ENCODE measurements at regions not wholly inside any gene's neighbourhood (a gene's known extent, or its start where the extent isn't known, plus 50 kb on each side); places are given as distances from the start of the nearest gene placed in this dataset.

DNA sequence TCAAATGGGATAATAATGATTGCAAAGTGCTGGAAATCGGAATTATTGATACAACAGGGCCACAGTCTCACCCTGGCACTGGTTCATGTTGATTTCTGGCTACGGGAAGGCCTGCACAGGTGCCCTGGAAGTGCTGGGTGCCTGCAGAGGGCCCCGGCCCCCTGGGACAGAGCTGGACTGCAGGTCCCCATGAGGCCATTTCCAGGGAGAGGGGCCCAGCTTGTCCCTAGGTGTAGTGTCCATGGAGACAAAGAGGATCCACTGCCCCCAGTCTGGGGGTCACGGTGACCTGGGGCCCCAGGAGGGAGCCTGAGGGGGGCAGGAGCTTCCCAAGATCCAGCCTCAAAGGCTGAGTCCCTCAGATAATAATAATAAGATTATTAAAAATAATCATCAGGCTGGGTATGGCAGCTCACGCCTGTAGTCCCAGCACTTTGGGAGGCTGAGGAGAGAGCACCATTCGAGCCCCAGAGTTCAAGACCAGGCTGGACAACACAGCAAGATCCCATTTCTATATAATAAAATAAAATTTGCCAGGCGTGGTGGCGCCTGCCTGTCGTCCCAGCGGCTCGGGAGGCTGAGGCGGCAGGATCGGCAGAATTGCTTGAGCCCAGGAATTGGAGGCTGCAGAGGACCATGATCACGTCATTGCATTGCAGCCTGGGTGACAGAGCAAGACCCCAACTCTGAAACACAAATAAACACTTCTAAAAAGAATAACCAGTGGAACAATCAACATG, 98.1 kb downstream of the MICALL2 start:
- Histone ChIP-seq H3K36me3 (no peaks in the 10 kb centered on the region), H3K27me3 (no peaks in the 10 kb centered on the region), H3K9me3 (no peaks in the 10 kb centered on the region), H3K4me1 (no peaks in the 10 kb centered on the region), H3K4me3 (no peak overlapping the region), H3K27ac (no peak overlapping the region)
- TF ChIP-seq, protein P1, sequence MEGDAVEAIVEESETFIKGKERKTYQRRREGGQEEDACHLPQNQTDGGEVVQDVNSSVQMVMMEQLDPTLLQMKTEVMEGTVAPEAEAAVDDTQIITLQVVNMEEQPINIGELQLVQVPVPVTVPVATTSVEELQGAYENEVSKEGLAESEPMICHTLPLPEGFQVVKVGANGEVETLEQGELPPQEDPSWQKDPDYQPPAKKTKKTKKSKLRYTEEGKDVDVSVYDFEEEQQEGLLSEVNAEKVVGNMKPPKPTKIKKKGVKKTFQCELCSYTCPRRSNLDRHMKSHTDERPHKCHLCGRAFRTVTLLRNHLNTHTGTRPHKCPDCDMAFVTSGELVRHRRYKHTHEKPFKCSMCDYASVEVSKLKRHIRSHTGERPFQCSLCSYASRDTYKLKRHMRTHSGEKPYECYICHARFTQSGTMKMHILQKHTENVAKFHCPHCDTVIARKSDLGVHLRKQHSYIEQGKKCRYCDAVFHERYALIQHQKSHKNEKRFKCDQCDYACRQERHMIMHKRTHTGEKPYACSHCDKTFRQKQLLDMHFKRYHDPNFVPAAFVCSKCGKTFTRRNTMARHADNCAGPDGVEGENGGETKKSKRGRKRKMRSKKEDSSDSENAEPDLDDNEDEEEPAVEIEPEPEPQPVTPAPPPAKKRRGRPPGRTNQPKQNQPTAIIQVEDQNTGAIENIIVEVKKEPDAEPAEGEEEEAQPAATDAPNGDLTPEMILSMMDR (IDR thresholded peaks at IDR 0.05), result no peak
- no peak for TF ChIP-seq POLR2A (IDR thresholded peaks at IDR 0.05)
- DNase-seq, result no peak
- intact Hi-C loops (cut with DNase I; ENCODE audit: low total_unique reads), result no loop called here

DNA sequence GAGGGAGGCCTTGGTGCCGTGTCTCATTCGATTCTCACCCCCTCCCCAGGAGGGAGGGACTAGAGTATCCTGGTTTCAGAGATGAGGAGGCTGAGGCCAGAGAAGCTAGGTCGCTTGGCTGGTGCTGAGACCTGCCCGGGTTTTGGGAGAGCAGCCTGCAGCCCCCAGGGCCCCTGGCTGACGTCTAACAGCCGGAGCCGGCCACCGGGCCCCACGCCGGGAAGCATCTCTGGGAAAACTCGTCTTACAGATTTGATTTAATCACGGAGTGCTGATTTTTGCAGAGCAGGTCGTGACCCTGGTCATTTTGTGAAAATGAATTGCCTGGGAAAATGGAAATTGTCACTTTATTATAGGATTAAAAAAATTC, 97.5 kb downstream of the MICALL2 start:
- Histone ChIP-seq H3K4me3 (no peak overlapping the region), H3K9me3 (no peaks in the 10 kb centered on the region), H3K27me3 (no peaks in the 10 kb centered on the region), H3K36me3 (no peaks in the 10 kb centered on the region), H3K4me1 (no peaks in the 10 kb centered on the region), H3K27ac (no peak overlapping the region)
- TF ChIP-seq POLR2A (IDR thresholded peaks at IDR 0.05), result no peak
- TF ChIP-seq, protein P1 (IDR thresholded peaks at IDR 0.05), result no peak
- DNase-seq, result no peak
- intact Hi-C loops (cut with DNase I; ENCODE audit: low total_unique reads), result no loop called here

DNA sequence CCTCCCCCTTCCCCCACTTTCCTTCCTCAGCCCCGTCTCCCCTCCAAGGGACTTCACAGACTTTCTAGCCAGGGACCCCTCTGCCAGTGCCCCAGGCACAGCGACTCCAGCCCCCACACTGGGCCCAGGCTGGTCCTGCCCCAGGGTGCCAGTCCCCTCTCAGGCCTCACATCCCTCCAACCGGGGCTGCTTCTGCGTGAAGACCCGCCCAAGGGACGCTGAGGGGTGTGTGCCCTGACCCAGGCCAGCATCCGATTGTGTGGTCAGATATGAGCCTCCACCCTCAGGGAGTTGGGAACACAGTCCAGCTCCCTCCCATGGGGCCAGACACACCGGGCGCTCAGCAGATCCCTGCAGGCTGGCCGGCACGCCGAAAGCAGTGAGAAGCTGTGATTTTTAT, 97.0 kb downstream of the MICALL2 start:
- TF ChIP-seq POLR2A (IDR thresholded peaks at IDR 0.05), result no peak
- TF ChIP-seq, protein P1 (IDR thresholded peaks at IDR 0.05), result no peak
- no peaks in the 10 kb centered on the region for H3K4me1 ChIP-seq
- H3K36me3 ChIP-seq, result no peaks in the 10 kb centered on the region
- DNase-seq, result no peak
- H3K9me3 ChIP-seq, result no peaks in the 10 kb centered on the region
- H3K27ac ChIP-seq, result no peak overlapping the region
- no peak overlapping the region for H3K4me3 ChIP-seq
- no peaks in the 10 kb centered on the region for H3K27me3 ChIP-seq
- intact Hi-C loops (cut with DNase I; ENCODE audit: low total_unique reads), result no loop called here

DNA sequence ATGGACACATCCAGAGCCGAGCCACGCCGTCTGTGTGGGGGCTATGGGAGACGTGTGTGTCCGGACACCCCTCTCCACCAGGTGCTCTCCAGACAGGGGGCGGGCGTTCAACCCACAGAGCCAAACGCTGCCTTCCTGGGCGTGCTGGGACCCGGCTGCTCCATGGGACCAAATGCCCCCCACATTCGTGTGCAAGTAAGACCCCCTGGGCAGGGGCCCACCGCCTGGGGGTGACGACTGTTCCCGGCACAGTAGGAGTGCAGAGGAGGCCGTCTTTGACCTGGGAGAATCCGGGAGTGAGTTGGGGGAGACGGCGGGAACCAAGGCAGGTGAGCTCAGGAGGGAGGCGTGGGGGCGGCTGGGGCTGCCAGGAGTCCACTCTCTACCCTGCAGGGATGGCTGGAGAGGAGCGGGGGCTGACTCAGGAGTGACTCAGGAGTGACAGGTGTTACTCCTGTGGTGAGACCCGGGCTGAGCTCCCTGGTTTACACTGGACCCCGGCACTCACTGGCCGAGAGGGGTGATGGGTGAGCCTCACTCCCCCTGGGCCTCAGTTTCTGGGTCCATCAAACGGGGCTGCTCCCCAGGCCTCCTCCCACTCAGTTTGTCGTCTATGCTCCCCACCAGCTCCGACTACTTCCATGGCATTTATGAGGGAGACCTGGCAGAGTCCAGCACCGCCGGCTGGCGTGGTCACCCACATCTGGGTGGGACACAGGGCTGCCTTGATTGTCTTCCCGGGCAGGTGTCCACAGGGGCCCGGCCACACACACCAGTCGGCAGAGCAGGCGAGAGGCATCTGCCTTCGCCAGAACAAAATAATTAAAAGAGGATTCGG, 95.0 kb downstream of the MICALL2 start:
- H3K9me3 ChIP-seq, result no peaks in the 10 kb centered on the region
- no peak overlapping the region for H3K27ac ChIP-seq
- no peak overlapping the region for H3K4me3 ChIP-seq
- H3K27me3 ChIP-seq, result peaks cover 4 to 11% of the 10 kb centered on the region in 2 donors
- no peak for TF ChIP-seq POLR2A (IDR thresholded peaks at IDR 0.05)
- TF ChIP-seq, protein P1 (IDR thresholded peaks at IDR 0.05), result no peak
- no peaks in the 10 kb centered on the region for H3K4me1 ChIP-seq
- intact Hi-C loops (cut with DNase I; ENCODE audit: low total_unique reads), result no loop called here
- no peaks in the 10 kb centered on the region for H3K36me3 ChIP-seq
- DNase-seq, result no peak

DNA sequence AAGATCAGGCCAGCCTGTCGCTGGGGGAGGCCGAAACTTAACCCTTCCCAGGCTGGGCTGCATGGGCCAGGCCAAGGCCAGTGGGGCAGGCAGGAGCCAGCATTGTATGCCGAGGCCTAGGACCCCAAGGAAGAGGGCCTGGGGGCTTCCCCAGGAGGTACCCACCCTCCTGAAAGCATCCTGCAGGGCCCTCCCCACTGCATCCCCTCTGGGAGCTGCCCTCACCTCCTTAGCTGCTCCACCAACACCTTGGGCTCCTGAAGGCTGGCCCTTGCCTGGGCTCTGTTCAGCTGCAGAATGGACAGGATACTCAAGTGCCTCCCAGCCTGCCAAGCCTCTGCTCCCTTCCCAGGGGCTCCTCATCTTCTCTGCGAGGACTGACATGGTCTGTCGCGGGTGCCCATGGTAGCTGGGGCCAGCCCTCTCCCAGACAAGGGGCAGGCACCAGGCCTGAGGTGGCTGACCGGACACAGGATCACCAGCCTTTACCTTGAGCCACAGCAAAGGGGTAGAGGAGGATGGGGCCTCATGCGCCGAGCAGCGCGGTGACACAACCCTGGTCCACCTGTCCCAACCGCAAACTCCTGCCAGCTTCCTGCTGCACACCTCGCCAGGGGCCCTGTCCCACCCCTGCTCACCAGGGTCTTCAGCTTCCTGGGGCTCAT, 94.2 kb downstream of the MICALL2 start:
- no peak for DNase-seq
- peaks cover 4 to 19% of the 10 kb centered on the region in 2 donors for H3K27me3 ChIP-seq

More for the DNA sequence above, 94.2 kb downstream of the MICALL2 start:
- H3K4me1 ChIP-seq, result no peaks in the 10 kb centered on the region
- no peaks in the 10 kb centered on the region for H3K9me3 ChIP-seq
- H3K27ac ChIP-seq, result no peak overlapping the region
- no peak overlapping the region for H3K4me3 ChIP-seq
- H3K36me3 ChIP-seq, result no peaks in the 10 kb centered on the region
- intact Hi-C loops (cut with DNase I; ENCODE audit: low total_unique reads), result no loop called here
- TF ChIP-seq, protein P1 (IDR thresholded peaks at IDR 0.05), result no peak
- TF ChIP-seq POLR2A (IDR thresholded peaks at IDR 0.05), result no peak

All from uterus (tissue), 3 donors.